Testis (tissue), 2 donors: ENCODE measurements at regions not wholly inside any gene's neighbourhood (a gene's known extent, or its start where the extent isn't known, plus 50 kb on each side); places are given as distances from the start of the nearest gene placed in this dataset.

Experiments used
- POLR2A ChIP-seq: fragments of 450-650 bp; IDR thresholded peaks from one replicate; pipeline ENCODE4 v1.6.1; 2017; ENCODE audit warnings: antibody characterized with exemption, mild to moderate bottlenecking, moderate library complexity
- TF ChIP-seq, protein P1 (sequence below), 3 experiments: fragments of 450-650 bp in 2 of 3; fragments of 200-600 bp in 1 of 3; sonication (generic) in 1 of 3; IDR thresholded peaks; one replicate each; pipeline ENCODE4 v1.5.1; 2016 to 2019; ENCODE audit warnings: antibody characterized with exemption in 3 of 3, mild to moderate bottlenecking in 2 of 3, moderate library complexity in 1 of 3

DNA sequence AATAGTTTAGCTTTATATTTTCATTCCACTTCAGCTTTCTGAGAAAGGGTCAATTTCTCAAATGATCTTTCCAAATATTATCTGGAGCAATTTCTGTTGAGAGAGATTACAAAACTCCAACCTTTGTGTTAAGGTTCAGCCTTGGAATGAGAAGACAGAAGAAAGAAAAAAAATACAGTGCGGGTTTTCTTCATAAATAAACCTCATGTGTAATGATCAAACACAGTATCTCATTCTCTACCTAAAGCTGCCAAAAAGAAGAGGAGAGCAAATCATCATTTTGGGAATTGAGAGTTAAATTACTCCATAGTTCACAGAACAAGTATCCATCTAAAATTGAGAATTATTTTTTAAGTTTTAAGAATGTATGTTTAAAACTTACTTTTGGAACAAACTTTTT lies 420.5 kb downstream of the KLF5 start:
- TF ChIP-seq, protein P1, sequence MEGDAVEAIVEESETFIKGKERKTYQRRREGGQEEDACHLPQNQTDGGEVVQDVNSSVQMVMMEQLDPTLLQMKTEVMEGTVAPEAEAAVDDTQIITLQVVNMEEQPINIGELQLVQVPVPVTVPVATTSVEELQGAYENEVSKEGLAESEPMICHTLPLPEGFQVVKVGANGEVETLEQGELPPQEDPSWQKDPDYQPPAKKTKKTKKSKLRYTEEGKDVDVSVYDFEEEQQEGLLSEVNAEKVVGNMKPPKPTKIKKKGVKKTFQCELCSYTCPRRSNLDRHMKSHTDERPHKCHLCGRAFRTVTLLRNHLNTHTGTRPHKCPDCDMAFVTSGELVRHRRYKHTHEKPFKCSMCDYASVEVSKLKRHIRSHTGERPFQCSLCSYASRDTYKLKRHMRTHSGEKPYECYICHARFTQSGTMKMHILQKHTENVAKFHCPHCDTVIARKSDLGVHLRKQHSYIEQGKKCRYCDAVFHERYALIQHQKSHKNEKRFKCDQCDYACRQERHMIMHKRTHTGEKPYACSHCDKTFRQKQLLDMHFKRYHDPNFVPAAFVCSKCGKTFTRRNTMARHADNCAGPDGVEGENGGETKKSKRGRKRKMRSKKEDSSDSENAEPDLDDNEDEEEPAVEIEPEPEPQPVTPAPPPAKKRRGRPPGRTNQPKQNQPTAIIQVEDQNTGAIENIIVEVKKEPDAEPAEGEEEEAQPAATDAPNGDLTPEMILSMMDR (IDR thresholded peaks at IDR 0.05) = no peak
- no peak for TF ChIP-seq POLR2A
